HUES64 (cell line): ENCODE measurements at regions not wholly inside any gene's neighbourhood (a gene's known extent, or its start where the extent isn't known, plus 50 kb on each side); places are given as distances from the start of the nearest gene placed in this dataset.

Experiments used
- H3K27ac ChIP-seq: 2 replicates; pipeline ENCODE4 v1.7.0; 2013; ENCODE audit warnings: low read depth, low read length, inconsistent platforms
- H3K27me3 ChIP-seq: 2 replicates; pipeline ENCODE4 v1.6.1; 2013; ENCODE audit warnings: mild to moderate bottlenecking, low read length; ENCODE audit not compliant: insufficient read depth
- H3K36me3 ChIP-seq: 2 replicates; pipeline ENCODE4 v1.6.1; 2013; ENCODE audit warnings: mild to moderate bottlenecking, low read length; ENCODE audit not compliant: insufficient read depth
- H3K4me1 ChIP-seq: 2 replicates; pipeline ENCODE4 v1.6.1; 2013; ENCODE audit warnings: mild to moderate bottlenecking, low read length, moderate library complexity; ENCODE audit not compliant: insufficient read depth
- H3K4me3 ChIP-seq: 2 replicates; pipeline ENCODE4 v1.5.1; 2013; ENCODE audit warnings: mild to moderate bottlenecking, low read length, moderate library complexity
- H3K9ac ChIP-seq: 2 replicates; pipeline ENCODE4 v1.6.1; 2013; ENCODE audit warnings: mild to moderate bottlenecking, low read depth, low read length
- H3K9me3 ChIP-seq: 2 replicates; pipeline ENCODE4 v1.6.1; 2013; ENCODE audit warnings: low read depth, low read length; ENCODE audit not compliant: insufficient read depth
- WGBS: fragments of 150-250, 120-280 bp; methylation state at CpG from one replicate; pipeline ENCODE4 v1.1.7; 2013; ENCODE audit warnings: missing lambda C conversion rate; 5-methylcytosine and 5-hydroxymethylcytosine counted together

GRCh38 chr1:5432436-5432835 lies 559.8 kb downstream of the NPHP4 start:
- 82% methylated on average over 5 of the region's 5 CpGs for WGBS
- Histone ChIP-seq H3K36me3 (no peaks in the 10 kb centered on the region), H3K4me1 (peaks cover 25% of the 10 kb centered on the region), H3K4me3 (no peak overlapping the region), H3K27ac (no peak overlapping the region), H3K9me3 (peaks cover 4% of the 10 kb centered on the region; the same call in 1 of the 2 replicates), H3K27me3 (no peaks in the 10 kb centered on the region), H3K9ac (no peak overlapping the region)

GRCh38 chr1:5430911-5431697 lies 561.1 kb downstream of the NPHP4 start:
- Histone ChIP-seq H3K9me3 (no peaks in the 10 kb centered on the region), H3K27me3 (no peaks in the 10 kb centered on the region), H3K4me3 (no peak overlapping the region), H3K36me3 (no peaks in the 10 kb centered on the region), H3K9ac (no peak overlapping the region), H3K4me1 (peaks cover 25% of the 10 kb centered on the region), H3K27ac (no peak overlapping the region)
- 76% methylated on average over 14 of the region's 15 CpGs for WGBS

- Histone ChIP-seq H3K4me1 (peaks cover 35% of the 10 kb centered on the region), H3K27me3 (no peaks in the 10 kb centered on the region), H3K27ac (no peak overlapping the region), H3K9ac (no peak overlapping the region), H3K4me3 (no peak overlapping the region), H3K36me3 (no peaks in the 10 kb centered on the region), H3K9me3 (no peaks in the 10 kb centered on the region)
- WGBS: 75% methylated on average over 4 of the region's 4 CpGs
Measured at GRCh38 chr1:5430136-5430535, 562.1 kb downstream of the NPHP4 start.

- Histone ChIP-seq H3K36me3 (no peaks in the 10 kb centered on the region), H3K9me3 (no peaks in the 10 kb centered on the region), H3K4me1 (peaks cover 53% of the 10 kb centered on the region), H3K9ac (no peak overlapping the region), H3K27me3 (no peaks in the 10 kb centered on the region), H3K4me3 (no peak overlapping the region), H3K27ac (no peak overlapping the region)
- 84% methylated on average over 7 of the region's 7 CpGs for WGBS
Measured at GRCh38 chr1:5428351-5428750, 563.9 kb downstream of the NPHP4 start.

GRCh38 chr1:5427026-5427613 lies 565.1 kb downstream of the NPHP4 start:
- H3K9me3 ChIP-seq: no peaks in the 10 kb centered on the region
- H3K4me3 ChIP-seq: no peak overlapping the region
- no peak overlapping the region for H3K27ac ChIP-seq
- no peak overlapping the region for H3K9ac ChIP-seq
- no peaks in the 10 kb centered on the region for H3K36me3 ChIP-seq
- H3K27me3 ChIP-seq: no peaks in the 10 kb centered on the region
- 96% methylated on average over 9 of the region's 9 CpGs for WGBS
- peaks cover 60% of the 10 kb centered on the region for H3K4me1 ChIP-seq

GRCh38 chr1:5424802-5425703 lies 567.2 kb downstream of the NPHP4 start:
- H3K4me3 ChIP-seq: peak overlapping the region; percentile 3; the same call in 1 of the 2 replicates
- no peaks in the 10 kb centered on the region for H3K9me3 ChIP-seq
- H3K36me3 ChIP-seq: no peaks in the 10 kb centered on the region
- H3K4me1 ChIP-seq: peaks cover 48% of the 10 kb centered on the region
- H3K27ac ChIP-seq: peak overlapping the region; percentile 57; the same call in 1 of the 2 replicates
- no peak overlapping the region for H3K9ac ChIP-seq
- WGBS: 17% methylated on average over 19 of the region's 19 CpGs
- H3K27me3 ChIP-seq: no peaks in the 10 kb centered on the region

- Histone ChIP-seq H3K4me3 (no peak overlapping the region), H3K4me1 (peaks cover 39% of the 10 kb centered on the region), H3K36me3 (no peaks in the 10 kb centered on the region), H3K9ac (no peak overlapping the region), H3K27ac (no peak overlapping the region), H3K9me3 (no peaks in the 10 kb centered on the region), H3K27me3 (no peaks in the 10 kb centered on the region)
- 65% methylated on average over 10 of the region's 10 CpGs for WGBS
Measured at GRCh38 chr1:5423109-5423508, 569.1 kb downstream of the NPHP4 start.

- 94% methylated on average over 4 of the region's 4 CpGs for WGBS
- no peak overlapping the region for H3K27ac ChIP-seq
- H3K4me3 ChIP-seq: no peak overlapping the region
- H3K4me1 ChIP-seq: peaks cover 19% of the 10 kb centered on the region
- no peaks in the 10 kb centered on the region for H3K9me3 ChIP-seq
- H3K36me3 ChIP-seq: no peaks in the 10 kb centered on the region
- H3K9ac ChIP-seq: no peak overlapping the region
- no peaks in the 10 kb centered on the region for H3K27me3 ChIP-seq
Measured at GRCh38 chr1:5419501-5419900, 572.7 kb downstream of the NPHP4 start.

- Histone ChIP-seq H3K4me3 (no peak overlapping the region), H3K27me3 (no peaks in the 10 kb centered on the region), H3K9ac (no peak overlapping the region), H3K27ac (no peak overlapping the region), H3K36me3 (no peaks in the 10 kb centered on the region), H3K9me3 (no peaks in the 10 kb centered on the region), H3K4me1 (no peaks in the 10 kb centered on the region)
- 98% methylated on average over 2 of the region's 2 CpGs for WGBS
Measured at GRCh38 chr1:5416518-5416917, 575.7 kb downstream of the NPHP4 start.

- Histone ChIP-seq H3K4me1 (no peaks in the 10 kb centered on the region), H3K9me3 (no peaks in the 10 kb centered on the region), H3K9ac (no peak overlapping the region), H3K27ac (no peak overlapping the region), H3K4me3 (no peak overlapping the region), H3K27me3 (no peaks in the 10 kb centered on the region), H3K36me3 (no peaks in the 10 kb centered on the region)
- WGBS: 84% methylated on average over 7 of the region's 7 CpGs
Measured at GRCh38 chr1:5415606-5416005, 576.6 kb downstream of the NPHP4 start.

- H3K36me3 ChIP-seq: no peaks in the 10 kb centered on the region
- H3K4me1 ChIP-seq: no peaks in the 10 kb centered on the region
- H3K9ac ChIP-seq: no peak overlapping the region
- no peaks in the 10 kb centered on the region for H3K27me3 ChIP-seq
- whole genome bisulfite sequencing: 91% methylated on average over 4 of the region's 4 CpGs
- H3K4me3 ChIP-seq: no peak overlapping the region
- H3K9me3 ChIP-seq: no peaks in the 10 kb centered on the region
- no peak overlapping the region for H3K27ac ChIP-seq
Measured at GRCh38 chr1:5410652-5411051, 581.6 kb downstream of the NPHP4 start.
